NOMO-1 treated with DMSO at 0.1 percent for 48 hours (cell line): ENCODE measurements at regions not wholly inside any gene's neighbourhood (a gene's known extent, or its start where the extent isn't known, plus 50 kb on each side); places are given as distances from the start of the nearest gene placed in this dataset.
"Not testable (repeated sequence)": the region's sequence is repeated elsewhere in the genome, so short reads cannot be mapped to it uniquely, and the experiment has no call there.

Source experiments
- DNase-seq: peaks from one replicate; lab custom pipeline; 2025; ENCODE audit not compliant: unreplicated experiment; lab: John Stamatoyannopoulos, UW

- no peak for DNase-seq
Measured at GRCh38 chr11:22037505-22037904, 155.4 kb upstream of the ANO5 start.

GRCh38 chr11:22041039-22041438, 151.8 kb upstream of the ANO5 start:
- DNase-seq = no peak

- DNase-seq = no peak
Measured at GRCh38 chr11:22042081-22042480, 150.8 kb upstream of the ANO5 start.

GRCh38 chr11:22044126-22044525, 148.8 kb upstream of the ANO5 start:
- DNase-seq = no peak

GRCh38 chr11:22049276-22049675, 143.6 kb upstream of the ANO5 start:
- no peak for DNase-seq

- DNase-seq = no peak
Measured at GRCh38 chr11:22065472-22065871, 127.4 kb upstream of the ANO5 start.

- DNase-seq = no peak
Measured at GRCh38 chr11:22069844-22070243, 123.0 kb upstream of the ANO5 start.

GRCh38 chr11:22076271-22076930, 116.5 kb upstream of the ANO5 start:
- no peak for DNase-seq

- no peak for DNase-seq
Measured at GRCh38 chr11:22078063-22078462, 114.8 kb upstream of the ANO5 start.

- DNase-seq = no peak
Measured at GRCh38 chr11:22079133-22079872, 113.6 kb upstream of the ANO5 start.

- no peak for DNase-seq
Measured at GRCh38 chr11:22082178-22082577, 110.7 kb upstream of the ANO5 start.

GRCh38 chr11:22082788-22083187, 110.1 kb upstream of the ANO5 start:
- DNase-seq = no peak

GRCh38 chr11:22084056-22084455, 108.8 kb upstream of the ANO5 start:
- no peak for DNase-seq

GRCh38 chr11:22084564-22084963, 108.3 kb upstream of the ANO5 start:
- no peak for DNase-seq

GRCh38 chr11:22089609-22090008, 103.3 kb upstream of the ANO5 start:
- no peak for DNase-seq

- DNase-seq = no peak
Measured at GRCh38 chr11:22106566-22106965, 86.3 kb upstream of the ANO5 start.

GRCh38 chr11:22115470-22116029, 77.3 kb upstream of the ANO5 start:
- no peak for DNase-seq

GRCh38 chr11:22127981-22128380, 64.9 kb upstream of the ANO5 start:
- DNase-seq = not testable (repeated sequence)

- peak; percentile 32 for DNase-seq
Measured at GRCh38 chr11:22130462-22131053, 62.3 kb upstream of the ANO5 start.

- no peak for DNase-seq
Measured at GRCh38 chr11:22133776-22134175, 59.1 kb upstream of the ANO5 start.

- no peak for DNase-seq
Measured at GRCh38 chr11:22138264-22138663, 54.6 kb upstream of the ANO5 start.
